ENCODE measurements at regions not wholly inside any gene's neighbourhood (a gene's known extent, or its start where the extent isn't known, plus 50 kb on each side); places are given as distances from the start of the nearest gene placed in this dataset.

DNA sequence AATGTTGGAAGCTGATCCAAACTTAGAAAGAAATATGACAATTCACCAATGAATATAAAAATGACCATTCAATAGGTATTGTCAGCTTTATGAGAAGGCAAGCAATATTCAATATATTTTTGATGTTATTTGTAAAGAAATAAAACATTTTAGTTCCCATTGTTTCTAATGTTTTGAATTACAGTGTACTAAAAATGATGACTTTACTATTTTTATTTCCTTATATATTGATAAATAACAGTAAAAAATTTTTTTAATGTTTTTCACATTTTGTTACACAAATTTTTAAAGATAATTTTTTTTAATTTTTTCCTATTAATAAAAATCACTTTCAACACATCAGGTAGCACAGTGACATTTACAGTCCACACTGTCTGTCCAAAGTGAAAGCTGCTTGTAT lies 565.5 kb upstream of the FAM241A start:
- no TSS peak for BruUV-seq (replicated peaks)
- no peak overlapping the region for H3K4me3 ChIP-seq (replicated peaks in 1 of 3; ENCODE audit: insufficient read depth in 1 of 3, low read depth in 1 of 3, low read length in 3 of 3)
- CTCF ChIA-PET, result interaction anchor here (1.9 kb wide), 1 partner anchor 15 kb away, joined by 5 read pairs; no protein-coding TSS in a partner anchor

More for the DNA sequence above, 565.5 kb upstream of the FAM241A start:
- POLR2A ChIA-PET, result no interaction called here
- H3K9ac ChIP-seq (replicated peaks; ENCODE audit: extremely low read depth, insufficient read depth, low read length), result no peak overlapping the region
- intact Hi-C loops (cut with micrococcal nuclease) (no loop called here), dilution Hi-C loops (cut with MboI; ENCODE audit: extremely low pct_ligation_motif_present, low sequenced_read_pairs) (no loop called here)
- no peaks in the 10 kb centered on the region for H3K27me3 ChIP-seq (ENCODE audit: control insufficient read depth in 2 of 2, insufficient read depth in 2 of 2, low read length in 2 of 2)
- TF ChIP-seq MYC (IDR thresholded peaks at IDR 0.05; ENCODE audit: low read depth, low read length) (no peak), POLR2A (IDR thresholded peaks at IDR 0.05; ENCODE audit: low read depth, low read length) (no peak), CTCF (IDR thresholded peaks at IDR 0.05; ENCODE audit: extremely low read depth in 1 of 2, insufficient read depth in 1 of 2, low read depth in 1 of 2, low read length in 2 of 2) (no peak), GATA2 (IDR thresholded peaks at IDR 0.05; ENCODE audit: insufficient read depth, insufficient read length, low read depth, low read length) (no peak), POLR2AphosphoS5 (IDR thresholded peaks at IDR 0.05; ENCODE audit: insufficient read depth, low read depth, low read length) (no peak), JUN (IDR thresholded peaks at IDR 0.05; ENCODE audit: borderline replicate concordance, insufficient read depth, insufficient read length, low read depth) (no peak), EZH2 (IDR thresholded peaks at IDR 0.05; ENCODE audit: borderline replicate concordance, low read depth, low read length, severe bottlenecking) (no peak), FOS (IDR thresholded peaks at IDR 0.05; ENCODE audit: borderline replicate concordance, insufficient read depth, low read length) (no peak)
- TF ChIP-seq, protein P1, sequence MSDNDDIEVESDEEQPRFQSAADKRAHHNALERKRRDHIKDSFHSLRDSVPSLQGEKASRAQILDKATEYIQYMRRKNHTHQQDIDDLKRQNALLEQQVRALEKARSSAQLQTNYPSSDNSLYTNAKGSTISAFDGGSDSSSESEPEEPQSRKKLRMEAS (IDR thresholded peaks at IDR 0.05; ENCODE audit: insufficient read depth, insufficient read length), result no peak
- H2AFZ ChIP-seq (ENCODE audit: low read depth, low read length), result no peak overlapping the region
- H3K4me2 ChIP-seq (ENCODE audit: insufficient read depth, low read length), result no peak overlapping the region
- H4K20me1 ChIP-seq (replicated peaks; ENCODE audit: control insufficient read depth, extremely low read depth, insufficient read depth, low read length), result no peaks in the 10 kb centered on the region
- H3K79me2 ChIP-seq (ENCODE audit: control insufficient read depth, insufficient read depth, low read length), result no peaks in the 10 kb centered on the region
- FAIRE-seq (no peak), DNase-seq (ENCODE audit: low read depth, low spot score) (no peak)
- no peaks in the 10 kb centered on the region for H3K36me3 ChIP-seq (ENCODE audit: control insufficient read depth in 2 of 2, extremely low read depth in 1 of 2, insufficient read depth in 2 of 2, low read length in 2 of 2)
- no peaks in the 10 kb centered on the region for H3K9me1 ChIP-seq (replicated peaks; ENCODE audit: control insufficient read depth, extremely low read depth, insufficient read depth, low read length)
- H3K4me1 ChIP-seq (ENCODE audit: control insufficient read depth, extremely low read depth, insufficient read depth, low read length), result no peaks in the 10 kb centered on the region
- H3K9me3 ChIP-seq (replicated peaks; ENCODE audit: control insufficient read depth, insufficient read depth, low read length), result no peaks in the 10 kb centered on the region
- H3K27ac ChIP-seq (ENCODE audit: insufficient read depth, low read depth, low read length), result no peak overlapping the region

Data from endothelial cell of umbilical vein (primary cell).